ENCODE measurements at regions not wholly inside any gene's neighbourhood (a gene's known extent, or its start where the extent isn't known, plus 50 kb on each side); places are given as distances from the start of the nearest gene placed in this dataset.

DNA sequence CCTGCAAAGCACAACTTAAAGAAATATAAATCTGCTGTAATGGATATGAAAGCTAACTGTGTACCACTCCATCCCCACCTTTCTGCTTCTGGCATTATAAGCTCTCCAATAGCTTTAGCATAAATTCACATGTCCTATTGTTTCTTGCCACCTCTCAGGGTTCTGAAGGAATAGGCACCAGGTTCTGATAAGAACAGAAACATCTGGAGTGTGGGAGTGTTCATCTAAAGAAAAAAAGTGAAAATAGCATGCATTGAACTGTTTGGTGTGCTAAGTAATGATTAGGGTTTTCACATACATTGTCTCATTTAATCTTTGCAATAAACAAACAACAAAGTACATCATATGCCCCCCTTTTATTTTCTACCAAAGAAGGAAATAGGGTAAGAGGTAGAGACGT lies 72.3 kb downstream of the FAM76B start:
- H3K9ac ChIP-seq (ENCODE audit: low read depth, low read length): no peak overlapping the region
- no peaks in the 10 kb centered on the region for H3K9me3 ChIP-seq (ENCODE audit: insufficient read depth, low read depth, low read length)
- no peak overlapping the region for H3K27ac ChIP-seq (ENCODE audit: low read length)
- no peak overlapping the region for H3K4me3 ChIP-seq (ENCODE audit: low read length)
- H3K27me3 ChIP-seq (ENCODE audit: insufficient read depth, low read length): no peaks in the 10 kb centered on the region
- no peaks in the 10 kb centered on the region for H3K36me3 ChIP-seq (ENCODE audit: insufficient read depth, low read depth, low read length)
- no peaks in the 10 kb centered on the region for H3K4me1 ChIP-seq (ENCODE audit: insufficient read depth, low read length)

DNA sequence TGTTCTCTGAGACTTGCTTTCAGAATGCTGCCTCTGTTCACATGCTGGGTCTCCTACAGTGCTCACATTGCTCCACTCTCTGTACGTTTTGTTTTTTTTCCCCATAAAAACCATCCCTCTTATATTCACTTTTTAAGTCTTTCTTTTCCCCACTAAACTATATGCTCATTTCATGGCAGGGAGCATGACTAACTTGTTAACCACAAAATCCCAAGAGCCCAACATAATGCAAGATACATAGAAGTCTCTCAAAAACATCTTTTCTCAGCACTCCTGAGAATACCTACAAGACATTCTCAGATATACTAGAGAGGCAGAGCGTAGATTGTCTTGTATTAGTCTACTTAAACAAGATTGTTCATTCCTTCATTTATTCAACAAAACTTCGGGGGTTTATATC lies 73.3 kb downstream of the FAM76B start:
- no peak overlapping the region for H3K4me3 ChIP-seq (ENCODE audit: low read length)
- no peaks in the 10 kb centered on the region for H3K9me3 ChIP-seq (ENCODE audit: insufficient read depth, low read depth, low read length)
- no peak overlapping the region for H3K27ac ChIP-seq (ENCODE audit: low read length)
- H3K9ac ChIP-seq (ENCODE audit: low read depth, low read length): no peak overlapping the region
- no peaks in the 10 kb centered on the region for H3K27me3 ChIP-seq (ENCODE audit: insufficient read depth, low read length)
- no peaks in the 10 kb centered on the region for H3K36me3 ChIP-seq (ENCODE audit: insufficient read depth, low read depth, low read length)
- H3K4me1 ChIP-seq (ENCODE audit: insufficient read depth, low read length): no peaks in the 10 kb centered on the region

DNA sequence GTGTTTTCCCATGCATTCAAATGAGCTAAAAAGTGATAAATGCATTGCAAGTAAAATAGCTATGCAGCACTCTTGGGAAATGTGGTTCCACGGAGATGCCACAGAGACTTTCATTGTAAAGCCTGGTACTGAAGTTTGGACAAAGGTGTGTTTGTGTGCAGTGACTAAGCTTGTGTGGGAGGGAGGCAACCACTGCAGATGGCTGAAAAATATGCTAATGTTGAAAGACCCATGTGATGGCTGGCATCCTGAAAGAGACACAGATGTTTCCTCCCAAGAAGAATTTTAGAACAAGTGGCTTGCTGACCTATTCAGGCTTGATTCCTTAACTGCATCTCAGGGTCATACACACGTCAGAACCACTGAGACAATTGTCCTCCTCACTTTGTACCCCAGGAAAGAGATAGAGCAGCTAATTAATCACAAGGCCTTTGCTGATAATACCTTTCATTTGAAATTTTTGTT lies 73.8 kb downstream of the FAM76B start:
- Histone ChIP-seq H3K27me3 (ENCODE audit: insufficient read depth, low read length) (no peaks in the 10 kb centered on the region), H3K4me1 (ENCODE audit: insufficient read depth, low read length) (no peaks in the 10 kb centered on the region), H3K4me3 (ENCODE audit: low read length) (no peak overlapping the region), H3K36me3 (ENCODE audit: insufficient read depth, low read depth, low read length) (no peaks in the 10 kb centered on the region), H3K27ac (ENCODE audit: low read length) (no peak overlapping the region), H3K9me3 (ENCODE audit: insufficient read depth, low read depth, low read length) (no peaks in the 10 kb centered on the region), H3K9ac (ENCODE audit: low read depth, low read length) (no peak overlapping the region)

DNA sequence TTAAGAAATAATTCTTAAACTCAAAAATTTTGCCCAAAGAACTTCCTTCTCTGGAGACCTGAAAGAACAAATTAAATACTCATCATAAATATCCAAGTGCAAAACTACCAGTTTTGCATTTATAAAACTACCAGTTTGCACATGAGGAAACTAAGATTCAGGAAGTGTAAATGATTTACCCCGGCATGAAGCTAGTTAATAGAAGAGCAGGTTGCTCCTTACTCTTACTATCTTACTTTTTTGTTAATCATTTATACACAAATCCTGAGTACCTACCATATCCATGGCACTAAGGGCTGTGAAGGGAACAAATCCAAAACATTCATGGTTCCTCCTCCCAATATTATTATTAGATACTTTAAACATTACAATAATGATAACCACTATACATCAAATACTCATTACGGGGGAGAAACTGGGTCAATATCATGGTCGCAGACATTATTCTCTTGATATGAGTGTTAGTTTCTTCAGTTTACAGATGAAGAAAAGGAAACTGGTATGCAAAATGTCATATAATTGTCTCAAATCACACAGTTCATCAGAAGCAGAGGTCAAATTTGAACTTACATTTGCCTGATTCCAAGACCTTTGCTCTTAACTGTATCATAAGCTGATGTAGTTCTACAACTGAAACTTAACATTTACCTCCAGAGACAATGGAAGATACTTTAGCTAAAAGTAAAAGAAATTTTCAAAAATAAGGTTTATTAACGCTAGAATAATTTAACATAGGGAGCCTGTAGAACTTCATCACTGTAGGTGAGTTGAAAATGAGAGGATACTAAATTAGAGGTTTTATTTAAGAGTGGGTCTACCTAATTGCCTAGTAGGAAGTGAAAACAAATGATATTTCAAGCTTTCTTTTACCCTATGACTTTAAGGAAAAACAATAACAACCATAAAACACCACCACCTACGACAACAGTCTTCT lies 74.5 kb downstream of the FAM76B start:
- no peak overlapping the region for H3K4me3 ChIP-seq (ENCODE audit: low read length)
- no peak overlapping the region for H3K9ac ChIP-seq (ENCODE audit: low read depth, low read length)

DNA sequence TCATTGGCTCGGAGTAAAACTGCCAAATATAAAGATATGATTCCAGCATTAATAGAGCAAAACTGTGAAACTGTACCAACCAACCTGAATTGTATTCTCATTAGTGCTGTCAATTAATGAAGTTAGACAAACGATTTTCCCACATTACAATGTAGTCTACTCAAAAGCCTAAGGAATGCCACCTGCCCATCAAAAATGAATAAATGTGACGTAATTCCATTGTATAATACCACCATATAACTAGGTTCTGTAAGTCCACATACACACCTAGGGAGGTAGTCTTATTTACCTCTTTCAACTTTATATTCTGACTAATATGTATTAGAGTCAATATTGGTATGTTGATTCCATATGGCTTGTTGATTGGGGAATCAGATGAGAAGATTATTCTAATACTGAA lies 76.2 kb downstream of the FAM76B start:
- Histone ChIP-seq H3K4me1 (ENCODE audit: insufficient read depth, low read length) (no peaks in the 10 kb centered on the region), H3K27me3 (ENCODE audit: insufficient read depth, low read length) (no peaks in the 10 kb centered on the region), H3K36me3 (ENCODE audit: insufficient read depth, low read depth, low read length) (no peaks in the 10 kb centered on the region), H3K9me3 (ENCODE audit: insufficient read depth, low read depth, low read length) (no peaks in the 10 kb centered on the region), H3K9ac (ENCODE audit: low read depth, low read length) (no peak overlapping the region), H3K27ac (ENCODE audit: low read length) (no peak overlapping the region), H3K4me3 (ENCODE audit: low read length) (no peak overlapping the region)

More for the DNA sequence above, 74.5 kb downstream of the FAM76B start:
- no peak overlapping the region for H3K27ac ChIP-seq (ENCODE audit: low read length)
- no peaks in the 10 kb centered on the region for H3K9me3 ChIP-seq (ENCODE audit: insufficient read depth, low read depth, low read length)
- H3K4me1 ChIP-seq (ENCODE audit: insufficient read depth, low read length): no peaks in the 10 kb centered on the region
- H3K27me3 ChIP-seq (ENCODE audit: insufficient read depth, low read length): no peaks in the 10 kb centered on the region
- no peaks in the 10 kb centered on the region for H3K36me3 ChIP-seq (ENCODE audit: insufficient read depth, low read depth, low read length)

DNA sequence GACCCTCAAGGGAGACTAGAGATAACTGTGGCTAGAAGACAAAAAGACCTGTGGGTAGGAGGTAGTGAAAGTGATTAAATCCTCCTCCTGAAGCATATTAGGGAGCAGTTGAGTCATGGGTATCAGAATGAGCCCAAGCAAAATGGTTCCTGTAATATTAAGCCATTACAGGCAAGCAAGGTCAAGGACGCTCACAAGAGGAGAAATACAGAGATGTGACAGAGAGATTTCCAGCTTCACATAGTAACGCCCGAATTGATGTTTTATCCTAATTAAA lies 77.7 kb downstream of the FAM76B start:
- no peaks in the 10 kb centered on the region for H3K27me3 ChIP-seq (ENCODE audit: insufficient read depth, low read length)
- H3K9me3 ChIP-seq (ENCODE audit: insufficient read depth, low read depth, low read length): no peaks in the 10 kb centered on the region
- no peaks in the 10 kb centered on the region for H3K4me1 ChIP-seq (ENCODE audit: insufficient read depth, low read length)
- H3K9ac ChIP-seq (ENCODE audit: low read depth, low read length): no peak overlapping the region
- H3K27ac ChIP-seq (ENCODE audit: low read length): no peak overlapping the region
- H3K4me3 ChIP-seq (ENCODE audit: low read length): no peak overlapping the region
- H3K36me3 ChIP-seq (ENCODE audit: insufficient read depth, low read depth, low read length): no peaks in the 10 kb centered on the region

DNA sequence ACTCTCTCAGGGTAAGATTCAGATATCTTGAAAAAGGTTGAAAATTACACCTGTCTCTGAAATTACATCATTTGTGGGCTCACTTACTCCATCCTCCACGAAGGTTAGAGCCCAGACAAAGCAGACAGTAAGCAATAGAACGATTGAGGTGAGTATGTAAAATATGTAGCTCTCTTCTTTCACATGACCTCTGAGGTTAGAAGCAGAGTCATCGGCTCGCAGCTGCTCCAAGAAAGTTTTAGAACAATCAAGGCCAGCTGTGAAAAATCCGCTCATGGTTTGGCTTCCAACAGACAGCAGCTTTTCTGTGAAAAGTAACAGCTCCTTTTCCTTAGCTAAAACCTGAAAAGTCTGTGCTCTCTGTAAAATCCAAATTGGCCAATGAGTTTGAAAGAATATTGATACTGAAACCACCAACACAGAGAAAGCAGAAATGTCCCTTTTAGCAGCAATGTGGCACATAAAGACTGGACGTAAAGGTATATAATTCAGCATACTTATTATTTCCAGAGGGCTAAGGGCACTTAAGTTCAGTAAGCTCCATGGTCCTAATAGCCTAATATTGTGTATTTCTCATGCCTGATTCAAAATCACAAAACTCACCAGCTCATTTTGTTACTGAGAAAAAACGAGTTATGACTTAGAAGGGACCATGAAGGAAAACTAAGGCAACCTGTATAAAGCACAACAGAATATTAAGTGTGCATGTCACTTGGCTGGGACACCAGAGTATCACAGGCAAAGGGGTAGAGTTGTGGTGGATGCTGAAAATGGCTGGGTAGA lies 78.2 kb downstream of the FAM76B start:
- Histone ChIP-seq H3K4me3 (ENCODE audit: low read length) (no peak overlapping the region), H3K36me3 (ENCODE audit: insufficient read depth, low read depth, low read length) (no peaks in the 10 kb centered on the region), H3K9ac (ENCODE audit: low read depth, low read length) (no peak overlapping the region), H3K9me3 (ENCODE audit: insufficient read depth, low read depth, low read length) (no peaks in the 10 kb centered on the region), H3K27ac (ENCODE audit: low read length) (no peak overlapping the region), H3K4me1 (ENCODE audit: insufficient read depth, low read length) (no peaks in the 10 kb centered on the region), H3K27me3 (ENCODE audit: insufficient read depth, low read length) (no peaks in the 10 kb centered on the region)

DNA sequence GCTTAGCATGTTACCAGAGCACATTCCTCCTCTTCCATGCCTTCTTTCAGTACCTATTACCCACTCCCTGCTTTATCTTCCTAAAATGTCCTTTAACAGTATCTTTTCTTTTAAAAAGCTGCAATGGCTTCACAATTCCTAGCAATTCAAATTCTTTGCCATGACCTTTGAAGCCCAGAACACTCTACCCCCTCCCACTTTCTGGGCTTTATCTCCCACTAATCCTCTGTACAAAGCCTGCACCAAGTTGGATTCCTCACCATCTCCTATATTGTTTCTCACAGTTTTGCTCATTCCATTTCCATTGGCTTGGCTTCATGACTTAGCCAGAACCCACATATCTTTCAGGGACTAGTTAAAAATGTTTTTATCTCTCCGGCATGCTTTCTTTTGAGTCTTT lies 80.9 kb downstream of the FAM76B start:
- H3K27me3 ChIP-seq (ENCODE audit: insufficient read depth, low read length): no peaks in the 10 kb centered on the region
- H3K4me1 ChIP-seq (ENCODE audit: insufficient read depth, low read length): no peaks in the 10 kb centered on the region
- H3K36me3 ChIP-seq (ENCODE audit: insufficient read depth, low read depth, low read length): no peaks in the 10 kb centered on the region

DNA sequence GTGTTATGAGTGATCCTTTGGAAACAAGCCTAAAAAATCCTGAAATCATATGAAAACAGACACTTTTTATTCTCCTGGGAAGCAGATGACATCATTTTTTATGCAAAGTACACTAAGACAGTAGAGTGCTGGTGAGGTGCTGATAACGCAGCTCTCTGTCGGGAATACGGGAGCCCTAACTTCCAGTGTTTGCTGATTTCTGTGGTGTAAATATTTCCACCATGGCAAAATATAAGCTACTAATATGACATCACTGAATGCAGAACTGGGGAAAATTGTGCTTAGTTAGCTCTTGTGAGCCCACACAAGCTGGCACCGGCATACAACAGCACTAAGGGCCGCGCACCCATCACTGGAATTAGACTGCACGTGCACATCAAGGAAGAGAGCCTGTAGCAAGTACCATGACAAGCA lies 82.6 kb downstream of the FAM76B start:
- Histone ChIP-seq H3K9me3 (ENCODE audit: insufficient read depth, low read depth, low read length) (no peaks in the 10 kb centered on the region), H3K4me1 (ENCODE audit: insufficient read depth, low read length) (no peaks in the 10 kb centered on the region), H3K27me3 (ENCODE audit: insufficient read depth, low read length) (no peaks in the 10 kb centered on the region), H3K4me3 (ENCODE audit: low read length) (no peak overlapping the region), H3K36me3 (ENCODE audit: insufficient read depth, low read depth, low read length) (no peaks in the 10 kb centered on the region), H3K27ac (ENCODE audit: low read length) (no peak overlapping the region), H3K9ac (ENCODE audit: low read depth, low read length) (no peak overlapping the region)

More for the DNA sequence above, 80.9 kb downstream of the FAM76B start:
- Histone ChIP-seq H3K27ac (ENCODE audit: low read length) (no peak overlapping the region), H3K9ac (ENCODE audit: low read depth, low read length) (no peak overlapping the region), H3K4me3 (ENCODE audit: low read length) (no peak overlapping the region), H3K9me3 (ENCODE audit: insufficient read depth, low read depth, low read length) (no peaks in the 10 kb centered on the region)

DNA sequence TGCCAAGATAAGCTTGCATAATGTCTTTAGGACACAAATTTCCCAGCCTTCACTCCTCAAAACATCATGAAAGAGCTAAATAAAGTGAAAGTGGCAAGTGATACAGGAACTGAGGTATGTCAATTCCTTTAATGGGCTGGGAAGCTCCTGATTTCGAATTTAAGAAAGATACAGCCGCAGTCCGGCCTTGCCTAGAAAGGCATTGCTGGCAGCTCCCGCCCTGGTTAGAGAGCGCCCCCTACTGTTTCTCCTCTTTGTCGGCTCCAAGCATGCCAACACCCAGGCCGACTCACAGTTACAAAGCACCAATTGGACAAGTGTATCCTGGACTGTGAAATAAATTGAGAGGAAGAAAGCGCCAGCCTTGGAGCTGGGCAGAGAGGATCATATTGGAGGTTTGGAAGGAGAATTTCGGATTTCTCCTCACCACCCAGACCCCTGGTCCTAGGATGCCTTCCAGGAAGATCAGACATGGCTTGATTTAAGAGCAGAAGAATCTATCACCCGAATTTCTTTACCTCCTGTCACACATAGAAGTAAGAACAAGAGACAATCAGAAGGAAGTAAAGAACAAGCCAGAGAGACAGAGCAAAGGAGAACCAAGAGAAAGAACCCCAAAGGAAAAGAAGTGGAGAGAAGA lies 84.0 kb downstream of the FAM76B start:
- Histone ChIP-seq H3K4me1 (ENCODE audit: insufficient read depth, low read length) (no peaks in the 10 kb centered on the region), H3K9me3 (ENCODE audit: insufficient read depth, low read depth, low read length) (no peaks in the 10 kb centered on the region), H3K4me3 (ENCODE audit: low read length) (no peak overlapping the region), H3K9ac (ENCODE audit: low read depth, low read length) (no peak overlapping the region), H3K36me3 (ENCODE audit: insufficient read depth, low read depth, low read length) (no peaks in the 10 kb centered on the region), H3K27ac (ENCODE audit: low read length) (no peak overlapping the region), H3K27me3 (ENCODE audit: insufficient read depth, low read length) (no peaks in the 10 kb centered on the region)

DNA sequence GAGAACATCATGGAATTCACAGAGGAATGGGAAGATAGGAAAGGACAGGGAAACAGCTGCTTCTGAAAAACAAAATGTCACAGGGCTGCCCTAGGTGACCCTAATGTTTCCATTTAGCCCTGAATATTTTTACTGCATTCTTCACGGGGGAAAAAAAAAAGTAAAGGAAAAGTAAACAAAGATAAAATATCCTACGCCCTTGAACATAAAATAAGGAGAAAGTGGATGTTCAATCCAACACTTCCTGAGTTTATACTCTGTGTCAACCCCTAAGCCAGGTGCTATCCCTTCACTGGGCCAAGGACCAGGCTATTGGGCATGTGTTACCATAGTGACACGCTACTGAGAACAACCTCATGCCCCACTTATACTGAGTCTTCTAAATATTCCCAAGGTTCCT lies 84.7 kb downstream of the FAM76B start:
- Histone ChIP-seq H3K4me3 (ENCODE audit: low read length) (no peak overlapping the region), H3K9ac (ENCODE audit: low read depth, low read length) (no peak overlapping the region), H3K36me3 (ENCODE audit: insufficient read depth, low read depth, low read length) (no peaks in the 10 kb centered on the region), H3K27ac (ENCODE audit: low read length) (no peak overlapping the region), H3K4me1 (ENCODE audit: insufficient read depth, low read length) (no peaks in the 10 kb centered on the region), H3K9me3 (ENCODE audit: insufficient read depth, low read depth, low read length) (no peaks in the 10 kb centered on the region), H3K27me3 (ENCODE audit: insufficient read depth, low read length) (no peaks in the 10 kb centered on the region)

All from iPS-20b (cell line).